ENCODE measurements at regions not wholly inside any gene's neighbourhood (a gene's known extent, or its start where the extent isn't known, plus 50 kb on each side); places are given as distances from the start of the nearest gene placed in this dataset.

GRCh38 chr11:80338231-80338630 is 897.4 kb upstream of the TENM4 start:
- no peak for TF ChIP-seq CTCF (IDR thresholded peaks at IDR 0.05)
- no peak for TF ChIP-seq RFX5 (IDR thresholded peaks at IDR 0.05)
- TF ChIP-seq ZNF302 (CRISPR knock-in tag; IDR thresholded peaks at IDR 0.05), result no peak
- no peak for TF ChIP-seq KDM1A (IDR thresholded peaks at IDR 0.05; ENCODE audit: low read depth)
- no peak for TF ChIP-seq USF2 (IDR thresholded peaks at IDR 0.05)
- TF ChIP-seq POLR2A (IDR thresholded peaks at IDR 0.05; ENCODE audit: low read length), result no peak
- no peak for TF ChIP-seq RAD21 (conservative IDR thresholded peaks at IDR 0.05 in 1 of 2, IDR thresholded peaks at IDR 0.05 in 1 of 2)
- TF ChIP-seq POLR2AphosphoS2 (conservative IDR thresholded peaks at IDR 0.05; ENCODE audit: low read length), result no peak
- TF ChIP-seq EP300 (IDR thresholded peaks at IDR 0.05), result no peak
- TF ChIP-seq FOSB (CRISPR knock-in tag; IDR thresholded peaks at IDR 0.05), result no peak
- no peak for TF ChIP-seq REST (IDR thresholded peaks at IDR 0.05)
- TF ChIP-seq TFCP2L1 (CRISPR knock-in tag; IDR thresholded peaks at IDR 0.05), result no peak
- no peak for TF ChIP-seq MAX (IDR thresholded peaks at IDR 0.05)
- no peak for TF ChIP-seq BCL3 (IDR thresholded peaks at IDR 0.05)
